ENCODE measurements at regions not wholly inside any gene's neighbourhood (a gene's known extent, or its start where the extent isn't known, plus 50 kb on each side); places are given as distances from the start of the nearest gene placed in this dataset.

- H2AFZ ChIP-seq (ENCODE audit: low read depth, low read length) = no peak overlapping the region
- no peaks in the 10 kb centered on the region for H3K27me3 ChIP-seq (ENCODE audit: low read depth, low read length)
- H3K36me3 ChIP-seq (replicated peaks; ENCODE audit: low read depth, low read length) = no peaks in the 10 kb centered on the region
- no peak for TF ChIP-seq EZH2phosphoT487 (IDR thresholded peaks at IDR 0.05; ENCODE audit: low read depth)
- TF ChIP-seq, protein P1, sequence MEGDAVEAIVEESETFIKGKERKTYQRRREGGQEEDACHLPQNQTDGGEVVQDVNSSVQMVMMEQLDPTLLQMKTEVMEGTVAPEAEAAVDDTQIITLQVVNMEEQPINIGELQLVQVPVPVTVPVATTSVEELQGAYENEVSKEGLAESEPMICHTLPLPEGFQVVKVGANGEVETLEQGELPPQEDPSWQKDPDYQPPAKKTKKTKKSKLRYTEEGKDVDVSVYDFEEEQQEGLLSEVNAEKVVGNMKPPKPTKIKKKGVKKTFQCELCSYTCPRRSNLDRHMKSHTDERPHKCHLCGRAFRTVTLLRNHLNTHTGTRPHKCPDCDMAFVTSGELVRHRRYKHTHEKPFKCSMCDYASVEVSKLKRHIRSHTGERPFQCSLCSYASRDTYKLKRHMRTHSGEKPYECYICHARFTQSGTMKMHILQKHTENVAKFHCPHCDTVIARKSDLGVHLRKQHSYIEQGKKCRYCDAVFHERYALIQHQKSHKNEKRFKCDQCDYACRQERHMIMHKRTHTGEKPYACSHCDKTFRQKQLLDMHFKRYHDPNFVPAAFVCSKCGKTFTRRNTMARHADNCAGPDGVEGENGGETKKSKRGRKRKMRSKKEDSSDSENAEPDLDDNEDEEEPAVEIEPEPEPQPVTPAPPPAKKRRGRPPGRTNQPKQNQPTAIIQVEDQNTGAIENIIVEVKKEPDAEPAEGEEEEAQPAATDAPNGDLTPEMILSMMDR (IDR thresholded peaks at IDR 0.05; ENCODE audit: low read depth, low read length) = no peak
- no peaks in the 10 kb centered on the region for H3K79me2 ChIP-seq (ENCODE audit: low read length)
- no peaks in the 10 kb centered on the region for H3K9me3 ChIP-seq (ENCODE audit: insufficient read depth, low read length)
- no peak overlapping the region for H3K4me2 ChIP-seq (ENCODE audit: low read length)
- no peak overlapping the region for H3K9ac ChIP-seq (ENCODE audit: low read length)
- no peaks in the 10 kb centered on the region for H4K20me1 ChIP-seq (ENCODE audit: insufficient read depth, low read length)
- no peak overlapping the region for H3K4me3 ChIP-seq (ENCODE audit: low read length)
- H3K27ac ChIP-seq (ENCODE audit: low read length) = no peak overlapping the region
- no peaks in the 10 kb centered on the region for H3K4me1 ChIP-seq (ENCODE audit: low read length)
These were observed 305.8 kb downstream of the ARRDC4 start for GRCh38 chr15:98266295-98266694.

- no peaks in the 10 kb centered on the region for H3K79me2 ChIP-seq (ENCODE audit: low read length)
- TF ChIP-seq, protein P1 (IDR thresholded peaks at IDR 0.05; ENCODE audit: low read depth, low read length) = no peak
- TF ChIP-seq EZH2phosphoT487 (IDR thresholded peaks at IDR 0.05; ENCODE audit: low read depth) = no peak
These were observed 307.7 kb downstream of the ARRDC4 start for GRCh38 chr15:98268163-98268562.

GRCh38 chr15:98272625-98273024 lies 312.1 kb downstream of the ARRDC4 start:
- no peaks in the 10 kb centered on the region for H3K36me3 ChIP-seq (replicated peaks; ENCODE audit: low read depth, low read length)
- no peak overlapping the region for H2AFZ ChIP-seq (ENCODE audit: low read depth, low read length)
- no peak overlapping the region for H3K4me3 ChIP-seq (ENCODE audit: low read length)
- no peaks in the 10 kb centered on the region for H3K27me3 ChIP-seq (ENCODE audit: low read depth, low read length)
- TF ChIP-seq EZH2phosphoT487 (IDR thresholded peaks at IDR 0.05; ENCODE audit: low read depth) = no peak
- TF ChIP-seq, protein P1 (IDR thresholded peaks at IDR 0.05; ENCODE audit: low read depth, low read length) = no peak
- H3K4me2 ChIP-seq (ENCODE audit: low read length) = no peak overlapping the region
- no peaks in the 10 kb centered on the region for H3K9me3 ChIP-seq (ENCODE audit: insufficient read depth, low read length)
- no peak overlapping the region for H3K9ac ChIP-seq (ENCODE audit: low read length)
- no peaks in the 10 kb centered on the region for H3K79me2 ChIP-seq (ENCODE audit: low read length)
- no peak overlapping the region for H3K27ac ChIP-seq (ENCODE audit: low read length)
- H3K4me1 ChIP-seq (ENCODE audit: low read length) = no peaks in the 10 kb centered on the region
- H4K20me1 ChIP-seq (ENCODE audit: insufficient read depth, low read length) = no peaks in the 10 kb centered on the region

More at GRCh38 chr15:98268163-98268562, 307.7 kb downstream of the ARRDC4 start:
- no peak overlapping the region for H2AFZ ChIP-seq (ENCODE audit: low read depth, low read length)
- no peaks in the 10 kb centered on the region for H3K27me3 ChIP-seq (ENCODE audit: low read depth, low read length)
- no peaks in the 10 kb centered on the region for H3K4me1 ChIP-seq (ENCODE audit: low read length)
- no peak overlapping the region for H3K4me3 ChIP-seq (ENCODE audit: low read length)
- no peaks in the 10 kb centered on the region for H3K36me3 ChIP-seq (replicated peaks; ENCODE audit: low read depth, low read length)
- no peak overlapping the region for H3K9ac ChIP-seq (ENCODE audit: low read length)
- H3K4me2 ChIP-seq (ENCODE audit: low read length) = no peak overlapping the region
- H4K20me1 ChIP-seq (ENCODE audit: insufficient read depth, low read length) = no peaks in the 10 kb centered on the region
- H3K9me3 ChIP-seq (ENCODE audit: insufficient read depth, low read length) = no peaks in the 10 kb centered on the region
- H3K27ac ChIP-seq (ENCODE audit: low read length) = no peak overlapping the region

GRCh38 chr15:98276018-98276417 lies 315.5 kb downstream of the ARRDC4 start:
- no peak overlapping the region for H3K4me3 ChIP-seq (ENCODE audit: low read length)
- H3K9ac ChIP-seq (ENCODE audit: low read length) = no peak overlapping the region
- TF ChIP-seq EZH2phosphoT487 (IDR thresholded peaks at IDR 0.05; ENCODE audit: low read depth) = no peak
- TF ChIP-seq, protein P1 (IDR thresholded peaks at IDR 0.05; ENCODE audit: low read depth, low read length) = no peak
- no peak overlapping the region for H2AFZ ChIP-seq (ENCODE audit: low read depth, low read length)
- no peak overlapping the region for H3K27ac ChIP-seq (ENCODE audit: low read length)
- H3K27me3 ChIP-seq (ENCODE audit: low read depth, low read length) = no peaks in the 10 kb centered on the region
- no peaks in the 10 kb centered on the region for H3K9me3 ChIP-seq (ENCODE audit: insufficient read depth, low read length)
- H3K36me3 ChIP-seq (replicated peaks; ENCODE audit: low read depth, low read length) = no peaks in the 10 kb centered on the region
- H3K79me2 ChIP-seq (ENCODE audit: low read length) = no peaks in the 10 kb centered on the region
- H4K20me1 ChIP-seq (ENCODE audit: insufficient read depth, low read length) = no peaks in the 10 kb centered on the region
- no peaks in the 10 kb centered on the region for H3K4me1 ChIP-seq (ENCODE audit: low read length)
- H3K4me2 ChIP-seq (ENCODE audit: low read length) = no peak overlapping the region

Data from OCI-LY3 (cell line).